Motor neuron (in vitro differentiated cells): ENCODE measurements at regions not wholly inside any gene's neighbourhood (a gene's known extent, or its start where the extent isn't known, plus 50 kb on each side); places are given as distances from the start of the nearest gene placed in this dataset.
A peak's percentile ranks its signal among the peaks of the same experiment; 100 is the strongest.

Experiments used
- ATAC-seq, 8 experiments: fragments of 200-7000 bp; cut with Tn5 transposase; replicated peaks in 6 of 8; 2 replicates each; pipeline ENCODE4 v1.8.0; 2021; ENCODE audit warnings: mild to moderate bottlenecking in 8 of 8, moderate library complexity in 8 of 8
- H3K27ac ChIP-seq, 2 donors: fragments of 250-450 bp; sonication (Bioruptor Pico); 2 replicates each; pipeline ENCODE4 v1.9.0; 2021; ENCODE audit warnings: antibody characterized with exemption in 2 of 2, mild to moderate bottlenecking in 2 of 2, moderate library complexity in 1 of 2
- H3K4me1 ChIP-seq, 2 donors: fragments of 250-450 bp; sonication (Bioruptor Pico); replicated peaks in 1 of 2; 2 replicates each; pipeline ENCODE4 v1.6.1; 2021; ENCODE audit warnings: antibody characterized with exemption in 2 of 2, mild to moderate bottlenecking in 2 of 2, moderate library complexity in 1 of 2
- H3K4me3 ChIP-seq, 5 donors: fragments of 250-450 bp; sonication (Bioruptor Pico); 2 replicates each; pipeline ENCODE4 v1.9.0; 2021; ENCODE audit warnings: antibody characterized with exemption in 5 of 5, mild to moderate bottlenecking in 5 of 5, moderate library complexity in 4 of 5
- WGBS, 10 experiments: fragments of 450-650 bp; shearing (Covaris generic); methylation state at CpG; one replicate each; pipeline ENCODE4 v1.0.0; 2022; 5-methylcytosine and 5-hydroxymethylcytosine counted together
- in situ Hi-C, 9 experiments: fragments of 400-800 bp; cut with MboI; loops; one replicate each; pipeline ENCODE4 v1.15.0; 2021; ENCODE audit warnings: low sequenced_read_pairs in 9 of 9, low pct_unique_long_range_greater_than_20kb in 2 of 9; ENCODE audit not compliant: unreplicated experiment in 9 of 9

GRCh38 chr14:96987771-96988170, 190.6 kb downstream of the VRK1 start:
- in situ Hi-C loops, result no loop called here
- Histone ChIP-seq H3K4me3 (no peak overlapping the region), H3K27ac (no peak overlapping the region), H3K4me1 (peaks cover 10 to 15% of the 10 kb centered on the region in 2 donors)
- no peak for ATAC-seq
- WGBS, 10 experiments, result 57 to 100% (median 94%) methylated on average over 1 to 3 of the region's 3 CpGs; no CpG with 5 or more reads in 4 of the 10 experiments

- H3K4me3 ChIP-seq, result no peak overlapping the region
- H3K4me1 ChIP-seq, result peaks cover 10 to 15% of the 10 kb centered on the region in 2 donors
- WGBS, 10 experiments, result 0 to 100% (median 44%) methylated on average over 1 to 4 of the region's 4 CpGs; no CpG with 5 or more reads in 2 of the 10 experiments
- ATAC-seq, result peak in 2 of 8 experiments; percentile 43 to 45
- in situ Hi-C loops, result no loop called here
- no peak overlapping the region for H3K27ac ChIP-seq
Observed at GRCh38 chr14:96989306-96989705, 192.1 kb downstream of the VRK1 start.

- Histone ChIP-seq H3K4me3 (no peak overlapping the region), H3K4me1 (peaks cover 10 to 12% of the 10 kb centered on the region in 2 donors), H3K27ac (no peak overlapping the region)
- WGBS, 10 experiments, result 25 to 100% (median 95%) methylated on average over 1 to 2 of the region's 2 CpGs; no CpG with 5 or more reads in 2 of the 10 experiments
- in situ Hi-C loops, result no loop called here
- no peak for ATAC-seq
Observed at GRCh38 chr14:96991226-96991625, 194.0 kb downstream of the VRK1 start.

DNA sequence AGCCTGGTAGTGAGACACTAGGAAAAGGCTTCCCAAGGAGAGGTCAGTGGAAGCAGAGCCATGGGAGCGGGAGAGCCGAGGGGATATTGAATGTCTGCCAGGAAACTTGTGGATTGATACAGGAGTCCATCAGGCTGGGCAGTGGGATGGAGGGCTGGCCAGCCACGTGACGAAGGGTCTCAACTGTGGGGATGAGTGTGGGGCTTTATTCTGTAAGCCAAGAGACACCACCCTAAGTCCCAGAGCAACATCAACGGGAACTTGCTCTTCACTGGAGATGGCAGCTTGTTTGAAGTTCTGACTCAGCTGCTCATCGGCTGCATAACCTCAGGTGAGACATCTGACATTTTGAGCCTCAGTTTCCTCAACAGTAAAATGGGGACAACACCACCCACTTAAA, 197.8 kb downstream of the VRK1 start:
- Histone ChIP-seq H3K4me1 (peaks cover 0 to 2% of the 10 kb centered on the region in 2 donors), H3K4me3 (no peak overlapping the region), H3K27ac (no peak overlapping the region)
- ATAC-seq, result no peak
- WGBS, 10 experiments, result 23 to 100% (median 78%) methylated on average over 1 to 6 of the region's 6 CpGs; no CpG with 5 or more reads in 2 of the 10 experiments
- in situ Hi-C loops, result no loop called here

GRCh38 chr14:96997269-96997668, 200.1 kb downstream of the VRK1 start:
- in situ Hi-C loops, result no loop called here
- 40 to 100% (median 96%) methylated on average over 1 to 4 of the region's 6 CpGs; no CpG with 5 or more reads in 1 of the 10 experiments for WGBS, 10 experiments
- Histone ChIP-seq H3K27ac (no peak overlapping the region), H3K4me3 (no peak overlapping the region), H3K4me1 (peaks cover 0 to 2% of the 10 kb centered on the region in 2 donors)
- ATAC-seq, result no peak

GRCh38 chr14:96997996-96998395, 200.8 kb downstream of the VRK1 start:
- H3K4me1 ChIP-seq, result peaks cover 0 to 2% of the 10 kb centered on the region in 2 donors
- 0 to 100% (median 80%) methylated on average over 1 to 4 of the region's 5 CpGs; no CpG with 5 or more reads in 4 of the 10 experiments for WGBS, 10 experiments
- no peak overlapping the region for H3K27ac ChIP-seq
- in situ Hi-C loops, result no loop called here
- H3K4me3 ChIP-seq, result no peak overlapping the region
- no peak for ATAC-seq

GRCh38 chr14:96999654-97000155, 202.5 kb downstream of the VRK1 start:
- in situ Hi-C loops, result no loop called here
- Histone ChIP-seq H3K27ac (no peak overlapping the region), H3K4me3 (no peak overlapping the region), H3K4me1 (peaks cover 0 to 2% of the 10 kb centered on the region in 2 donors)
- 0 to 83% (median 40%) methylated on average over 1 of the region's 1 CpG; no CpG with 5 or more reads in 5 of the 10 experiments for WGBS, 10 experiments
- no peak for ATAC-seq

- in situ Hi-C loops, result no loop called here
Observed at GRCh38 chr14:97002454-97002853, 205.3 kb downstream of the VRK1 start.

DNA sequence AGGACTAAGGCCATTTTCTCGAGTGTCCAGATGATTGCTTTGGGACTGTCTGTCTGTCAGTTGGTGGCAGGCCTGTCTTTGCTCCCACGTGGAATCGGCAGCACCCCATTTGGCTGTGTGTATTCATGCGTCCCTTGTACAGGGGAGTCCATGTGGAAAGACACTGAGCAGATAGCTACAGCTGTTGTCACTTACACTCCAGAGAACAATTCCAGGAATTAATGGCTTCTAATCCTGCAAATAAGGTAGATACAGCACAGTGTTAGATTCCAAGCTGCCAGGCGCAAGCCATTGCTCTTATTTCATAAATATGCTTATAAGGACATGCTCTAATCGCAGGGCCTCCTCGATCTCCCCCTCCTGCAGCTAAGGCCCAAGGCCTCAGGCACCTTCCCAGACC, 208.8 kb downstream of the VRK1 start:
- H3K4me3 ChIP-seq, result no peak overlapping the region
- in situ Hi-C loops, result no loop called here
- no peak overlapping the region for H3K27ac ChIP-seq
- peaks cover 0 to 8% of the 10 kb centered on the region in 2 donors for H3K4me1 ChIP-seq
- 0 to 100% (median 55%) methylated on average over 1 to 5 of the region's 7 CpGs; no CpG with 5 or more reads in 2 of the 10 experiments for WGBS, 10 experiments
- ATAC-seq, result peak in 3 of 8 experiments; percentile 38 to 56 (median 43)

More at GRCh38 chr14:97002454-97002853, 205.3 kb downstream of the VRK1 start:
- no peak overlapping the region for H3K4me3 ChIP-seq
- WGBS, 10 experiments, result 11 to 100% (median 89%) methylated on average over 1 to 7 of the region's 7 CpGs; no CpG with 5 or more reads in 1 of the 10 experiments
- no peak overlapping the region for H3K27ac ChIP-seq
- peaks cover 0 to 8% of the 10 kb centered on the region in 2 donors for H3K4me1 ChIP-seq
- no peak for ATAC-seq

- in situ Hi-C loops, result no loop called here
- peaks cover 2 to 8% of the 10 kb centered on the region in 2 donors for H3K4me1 ChIP-seq
- ATAC-seq, result no peak
- WGBS, 10 experiments, result 4 to 82% (median 69%) methylated on average over 1 to 7 of the region's 8 CpGs; no CpG with 5 or more reads in 1 of the 10 experiments
- no peak overlapping the region for H3K4me3 ChIP-seq
- H3K27ac ChIP-seq, result no peak overlapping the region
Observed at GRCh38 chr14:97010491-97011160, 213.4 kb downstream of the VRK1 start.

- Histone ChIP-seq H3K4me3 (no peak overlapping the region), H3K4me1 (peaks cover 2% of the 10 kb centered on the region in 2 donors), H3K27ac (no peak overlapping the region)
- peak in 3 of 8 experiments; percentile 9 to 42 (median 26) for ATAC-seq
- 11 to 90% (median 56%) methylated on average over 2 to 6 of the region's 7 CpGs; no CpG with 5 or more reads in 3 of the 10 experiments for WGBS, 10 experiments
- in situ Hi-C loops, result no loop called here
Observed at GRCh38 chr14:97013878-97014277, 216.7 kb downstream of the VRK1 start.

GRCh38 chr14:97021001-97021400, 223.8 kb downstream of the VRK1 start:
- ATAC-seq, result no peak
- H3K27ac ChIP-seq, result no peak overlapping the region
- whole genome bisulfite sequencing, 10 experiments, result 29 to 87% (median 82%) methylated on average over 1 to 4 of the region's 4 CpGs
- peaks cover 21 to 27% of the 10 kb centered on the region in 2 donors for H3K4me1 ChIP-seq
- in situ Hi-C loops, result no loop called here
- H3K4me3 ChIP-seq, result no peak overlapping the region

DNA sequence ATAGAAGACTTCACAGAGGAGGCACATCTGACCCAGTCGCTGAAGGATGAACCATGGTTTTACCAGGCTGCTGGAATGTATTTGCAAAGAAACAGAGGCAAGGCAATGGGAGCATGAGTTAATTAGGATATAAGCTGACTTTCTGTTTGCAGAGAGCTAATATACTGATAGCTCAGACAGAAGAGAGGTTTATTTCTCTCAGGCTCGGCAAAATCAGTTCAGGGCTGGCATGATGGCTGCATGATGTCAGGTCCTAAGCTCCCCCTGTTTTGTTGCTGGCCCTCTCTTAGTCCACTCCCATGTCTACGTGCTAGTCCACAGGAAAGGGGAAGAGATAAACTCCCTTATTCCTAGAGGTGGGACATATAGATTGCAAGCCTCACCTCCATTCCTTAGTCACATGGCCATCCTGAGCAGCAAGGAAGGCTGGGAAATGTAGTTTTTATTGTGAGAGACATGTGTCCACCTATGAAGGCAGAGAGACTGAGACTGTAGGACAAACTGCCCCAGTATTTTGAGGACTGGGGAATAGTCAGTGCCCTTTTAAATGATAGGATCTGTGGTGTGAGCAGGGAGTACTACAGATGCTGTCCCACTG, 224.5 kb downstream of the VRK1 start:
- WGBS, 10 experiments, result 10 to 100% (median 80%) methylated on average over 1 to 3 of the region's 3 CpGs; no CpG with 5 or more reads in 3 of the 10 experiments
- Histone ChIP-seq H3K4me1 (peaks cover 26 to 33% of the 10 kb centered on the region in 2 donors), H3K27ac (no peak overlapping the region), H3K4me3 (no peak overlapping the region)
- peak in 1 of 8 experiments; percentile 62 for ATAC-seq
- in situ Hi-C loops, result no loop called here
